Stimulated activated CD4-positive, alpha-beta T cell treated with anti-CD3 and anti-CD28 coated beads, Interleukin-2, amount 100 ng/mL, for 4 hours (primary cell): ENCODE measurements at regions not wholly inside any gene's neighbourhood (a gene's known extent, or its start where the extent isn't known, plus 50 kb on each side); places are given as distances from the start of the nearest gene placed in this dataset.
"Not testable (repeated sequence)": the region's sequence is repeated elsewhere in the genome, so short reads cannot be mapped to it uniquely, and the experiment has no call there.

Source experiments
- DNase-seq: peaks from one replicate; pipeline ENCODE4 v3.0.0-alpha.2; 2020; ENCODE audit warnings: low read depth

- DNase-seq = no peak
Observed at GRCh38 chr2:13201924-13202323, 485.2 kb downstream of the TRIB2 start.

GRCh38 chr2:13212115-13212514, 495.4 kb downstream of the TRIB2 start:
- DNase-seq = no peak

- DNase-seq = no peak
Observed at GRCh38 chr2:13218205-13218604, 501.5 kb downstream of the TRIB2 start.

GRCh38 chr2:13227578-13227977, 510.8 kb downstream of the TRIB2 start:
- no peak for DNase-seq

GRCh38 chr2:13230221-13230620, 513.5 kb downstream of the TRIB2 start:
- DNase-seq = no peak

- DNase-seq = no peak
Observed at GRCh38 chr2:13240061-13240460, 523.3 kb downstream of the TRIB2 start.

GRCh38 chr2:13240789-13241487, 524.2 kb downstream of the TRIB2 start:
- no peak for DNase-seq

- no peak for DNase-seq
Observed at GRCh38 chr2:13252615-13253014, 535.9 kb downstream of the TRIB2 start.

GRCh38 chr2:13255485-13255884, 538.7 kb downstream of the TRIB2 start:
- DNase-seq = no peak

GRCh38 chr2:13260402-13260801, 543.7 kb downstream of the TRIB2 start:
- DNase-seq = no peak

GRCh38 chr2:13266166-13266565, 549.4 kb downstream of the TRIB2 start:
- no peak for DNase-seq

- DNase-seq = no peak
Observed at GRCh38 chr2:13284688-13285087, 568.0 kb downstream of the TRIB2 start.

- no peak for DNase-seq
Observed at GRCh38 chr2:13289310-13289709, 572.6 kb downstream of the TRIB2 start.

- DNase-seq = not testable (repeated sequence)
Observed at GRCh38 chr2:13308478-13308805, 591.7 kb downstream of the TRIB2 start.

- no peak for DNase-seq
Observed at GRCh38 chr2:13308989-13309388, 592.3 kb downstream of the TRIB2 start.

- no peak for DNase-seq
Observed at GRCh38 chr2:13332060-13332459, 615.3 kb downstream of the TRIB2 start.

GRCh38 chr2:13334071-13334470, 617.3 kb downstream of the TRIB2 start:
- not testable (repeated sequence) for DNase-seq

- no peak for DNase-seq
Observed at GRCh38 chr2:13334545-13334944, 617.8 kb downstream of the TRIB2 start.

- no peak for DNase-seq
Observed at GRCh38 chr2:13335862-13336535, 619.3 kb downstream of the TRIB2 start.

GRCh38 chr2:13351068-13351467, 634.3 kb downstream of the TRIB2 start:
- DNase-seq = no peak

GRCh38 chr2:13353083-13353482, 636.3 kb downstream of the TRIB2 start:
- no peak for DNase-seq

- DNase-seq = no peak
Observed at GRCh38 chr2:13354031-13354430, 637.3 kb downstream of the TRIB2 start.

GRCh38 chr2:13381928-13382327, 665.2 kb downstream of the TRIB2 start:
- DNase-seq = not testable (repeated sequence)

- DNase-seq = not testable (repeated sequence)
Observed at GRCh38 chr2:13389172-13389571, 672.4 kb downstream of the TRIB2 start.
